Parathyroid adenoma (tissue), 2 donors: ENCODE measurements at regions not wholly inside any gene's neighbourhood (a gene's known extent, or its start where the extent isn't known, plus 50 kb on each side); places are given as distances from the start of the nearest gene placed in this dataset.

Source experiments
- H2AFZ ChIP-seq: fragments of 300-600 bp; sonication (generic); one replicate; pipeline ENCODE4 v1.7.0; 2017; ENCODE audit warnings: antibody characterized with exemption, mild to moderate bottlenecking
- H3K27ac ChIP-seq: fragments of 300-600 bp; sonication (generic); one replicate; pipeline ENCODE4 v1.7.0; 2017
- H3K27me3 ChIP-seq: fragments of 300-600 bp; sonication (generic); one replicate; pipeline ENCODE4 v1.7.0; 2017; ENCODE audit warnings: low read length; ENCODE audit not compliant: control insufficient read depth, insufficient read depth
- H3K36me3 ChIP-seq: fragments of 300-600 bp; sonication (generic); one replicate; pipeline ENCODE4 v1.7.0; 2017; ENCODE audit warnings: low read length; ENCODE audit not compliant: control insufficient read depth, insufficient read depth
- H3K4me1 ChIP-seq: fragments of 300-600 bp; sonication (generic); one replicate; pipeline ENCODE4 v1.7.0; 2017; ENCODE audit warnings: control low read depth
- H3K4me2 ChIP-seq: fragments of 300-600 bp; sonication (generic); one replicate; pipeline ENCODE4 v1.7.0; 2017; ENCODE audit warnings: low read length
- H3K4me3 ChIP-seq: fragments of 300-600 bp; sonication (generic); one replicate; pipeline ENCODE4 v1.7.0; 2017; ENCODE audit warnings: low read depth, low read length
- H3K79me2 ChIP-seq: fragments of 300-600 bp; sonication (generic); one replicate; pipeline ENCODE4 v1.7.0; 2017; ENCODE audit warnings: control low read depth
- H3K9ac ChIP-seq: fragments of 300-600 bp; sonication (generic); one replicate; pipeline ENCODE4 v1.7.0; 2017; ENCODE audit warnings: mild to moderate bottlenecking
- H3K9me3 ChIP-seq: fragments of 300-600 bp; sonication (generic); one replicate; pipeline ENCODE4 v1.7.0; 2017; ENCODE audit warnings: low read length; ENCODE audit not compliant: control insufficient read depth
- CTCF ChIP-seq: fragments of 300-600 bp; sonication (generic); IDR thresholded peaks from one replicate; pipeline ENCODE4 v1.7.0; 2017; ENCODE audit warnings: antibody characterized with exemption, mild to moderate bottlenecking
- donor health status: primary hyperparathyroidism.

- H3K9me3 ChIP-seq: no peaks in the 10 kb centered on the region
- no peak overlapping the region for H3K4me3 ChIP-seq
- H3K27ac ChIP-seq: no peak overlapping the region
- no peak overlapping the region for H3K9ac ChIP-seq
- H3K27me3 ChIP-seq: no peaks in the 10 kb centered on the region
- H3K36me3 ChIP-seq: no peaks in the 10 kb centered on the region
- H3K4me2 ChIP-seq: no peak overlapping the region
- no peaks in the 10 kb centered on the region for H3K79me2 ChIP-seq
- H3K4me1 ChIP-seq: no peaks in the 10 kb centered on the region
- no peak overlapping the region for H2AFZ ChIP-seq
- TF ChIP-seq CTCF: no peak
Measured at GRCh38 chr7:96427143-96427542, 105.2 kb upstream of the SLC25A13 start.

GRCh38 chr7:96426685-96427084 is 104.8 kb upstream of the SLC25A13 start:
- Histone ChIP-seq H3K4me3 (no peak overlapping the region), H3K9me3 (no peaks in the 10 kb centered on the region), H3K4me1 (no peaks in the 10 kb centered on the region), H3K27ac (no peak overlapping the region), H3K36me3 (no peaks in the 10 kb centered on the region), H2AFZ (no peak overlapping the region), H3K79me2 (no peaks in the 10 kb centered on the region), H3K9ac (no peak overlapping the region), H3K4me2 (no peak overlapping the region), H3K27me3 (no peaks in the 10 kb centered on the region)
- no peak for TF ChIP-seq CTCF

GRCh38 chr7:96426027-96426426 is 104.1 kb upstream of the SLC25A13 start:
- Histone ChIP-seq H3K36me3 (no peaks in the 10 kb centered on the region), H3K27me3 (no peaks in the 10 kb centered on the region), H3K4me1 (no peaks in the 10 kb centered on the region), H3K9ac (no peak overlapping the region), H3K27ac (no peak overlapping the region), H2AFZ (no peak overlapping the region), H3K4me2 (no peak overlapping the region), H3K79me2 (no peaks in the 10 kb centered on the region), H3K9me3 (no peaks in the 10 kb centered on the region), H3K4me3 (no peak overlapping the region)
- TF ChIP-seq CTCF: no peak

GRCh38 chr7:96424411-96424810 is 102.5 kb upstream of the SLC25A13 start:
- Histone ChIP-seq H3K9me3 (no peaks in the 10 kb centered on the region), H3K4me3 (no peak overlapping the region), H3K27ac (no peak overlapping the region), H3K4me1 (no peaks in the 10 kb centered on the region), H3K36me3 (no peaks in the 10 kb centered on the region), H3K9ac (no peak overlapping the region), H3K4me2 (no peak overlapping the region), H3K27me3 (no peaks in the 10 kb centered on the region), H2AFZ (no peak overlapping the region), H3K79me2 (no peaks in the 10 kb centered on the region)
- no peak for TF ChIP-seq CTCF

GRCh38 chr7:96422388-96422787 is 100.5 kb upstream of the SLC25A13 start:
- no peak overlapping the region for H3K4me2 ChIP-seq
- H3K4me3 ChIP-seq: no peak overlapping the region
- H3K79me2 ChIP-seq: no peaks in the 10 kb centered on the region
- no peaks in the 10 kb centered on the region for H3K9me3 ChIP-seq
- H3K27me3 ChIP-seq: no peaks in the 10 kb centered on the region
- no peak for TF ChIP-seq CTCF
- H3K36me3 ChIP-seq: no peaks in the 10 kb centered on the region
- no peak overlapping the region for H2AFZ ChIP-seq
- no peak overlapping the region for H3K9ac ChIP-seq
- H3K4me1 ChIP-seq: peaks cover under 1% of the 10 kb centered on the region
- no peak overlapping the region for H3K27ac ChIP-seq
